ENCODE measurements at regions not wholly inside any gene's neighbourhood (a gene's known extent, or its start where the extent isn't known, plus 50 kb on each side); places are given as distances from the start of the nearest gene placed in this dataset.
"Not testable (repeated sequence)": the region's sequence is repeated elsewhere in the genome, so short reads cannot be mapped to it uniquely, and the experiment has no call there.

- TF ChIP-seq CTCF (IDR thresholded peaks at IDR 0.05 in 2 of 3, conservative IDR thresholded peaks at IDR 0.05 in 1 of 3; ENCODE audit: borderline replicate concordance in 1 of 3, insufficient read depth in 1 of 3, low read depth in 2 of 3, low read length in 2 of 3); ZFX (IDR thresholded peaks at IDR 0.05); ATF3 (IDR thresholded peaks at IDR 0.05); SP1 (IDR thresholded peaks at IDR 0.05; ENCODE audit: low read depth); YY1 (IDR thresholded peaks at IDR 0.05; ENCODE audit: extremely low read depth, insufficient replicate concordance, low read depth, low read length); POLR2AphosphoS5 (IDR thresholded peaks at IDR 0.05; ENCODE audit: low read depth, low read length); ZNF274 (IDR thresholded peaks at IDR 0.05; ENCODE audit: low read depth, low read length); POLR2A (IDR thresholded peaks at IDR 0.05; ENCODE audit: borderline replicate concordance, extremely low read depth, insufficient read depth, insufficient read length); REST (IDR thresholded peaks at IDR 0.05; ENCODE audit: low read depth); EZH2 (IDR thresholded peaks at IDR 0.05); TCF7L2 (IDR thresholded peaks at IDR 0.05; ENCODE audit: borderline replicate concordance, extremely low read depth, insufficient read depth, insufficient read length); CEBPB (IDR thresholded peaks at IDR 0.05; ENCODE audit: low read depth); MAX (IDR thresholded peaks at IDR 0.05); JUND (IDR thresholded peaks at IDR 0.05): not testable (repeated sequence)
Measured at GRCh38 chr13:19344585-19345120, 163.0 kb upstream of the TUBA3C start.
